GM18858 (cell line): ENCODE measurements at regions not wholly inside any gene's neighbourhood (a gene's known extent, or its start where the extent isn't known, plus 50 kb on each side); places are given as distances from the start of the nearest gene placed in this dataset.

Experiments
- ATAC-seq: cut with Tn5 transposase; IDR thresholded peaks from one replicate; pipeline ENCODE4 v1.9.1; 2021; ENCODE audit not compliant: unreplicated experiment

DNA sequence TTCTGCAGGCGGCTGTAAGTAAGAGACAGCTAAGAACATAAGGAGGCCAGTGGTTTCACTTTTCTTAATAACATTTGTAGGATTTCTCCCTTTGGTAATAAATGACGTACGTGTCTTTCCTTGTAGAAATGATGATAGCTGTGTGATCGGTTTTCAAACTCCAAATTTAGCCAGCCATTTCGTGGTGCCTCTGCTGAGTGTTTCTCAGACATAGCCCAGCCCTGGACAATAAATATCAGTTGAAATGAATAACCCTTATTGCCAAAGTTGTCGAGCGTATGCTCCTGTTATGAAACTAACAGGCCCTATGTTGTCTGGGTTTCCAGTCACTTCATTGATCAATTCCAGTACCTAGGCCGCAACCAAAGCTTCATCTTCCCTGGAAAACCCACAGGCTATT lies 75.0 kb upstream of the MSX2 start:
- ATAC-seq: no peak

DNA sequence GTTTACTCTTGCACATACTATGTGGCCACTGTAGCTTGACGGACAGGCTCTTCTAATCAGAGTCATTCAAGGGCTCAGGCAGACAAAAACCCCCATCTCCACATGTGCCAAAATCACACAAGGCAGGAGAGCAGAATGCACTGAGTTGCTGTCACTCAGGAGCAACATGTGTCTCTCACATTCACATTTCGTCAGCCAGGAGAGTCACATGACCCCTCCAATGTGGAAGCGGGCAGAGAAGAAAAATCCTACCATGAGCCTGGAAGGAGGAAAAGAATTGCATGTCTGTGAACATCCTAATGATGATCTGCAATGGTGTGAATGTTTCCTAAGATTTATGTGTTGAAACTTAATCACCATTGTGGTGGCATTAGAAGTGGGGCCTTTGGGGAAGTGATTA lies 69.9 kb upstream of the MSX2 start:
- ATAC-seq: no peak

- ATAC-seq: no peak
These were observed 69.0 kb upstream of the MSX2 start for GRCh38 chr5:174655351-174655750.

DNA sequence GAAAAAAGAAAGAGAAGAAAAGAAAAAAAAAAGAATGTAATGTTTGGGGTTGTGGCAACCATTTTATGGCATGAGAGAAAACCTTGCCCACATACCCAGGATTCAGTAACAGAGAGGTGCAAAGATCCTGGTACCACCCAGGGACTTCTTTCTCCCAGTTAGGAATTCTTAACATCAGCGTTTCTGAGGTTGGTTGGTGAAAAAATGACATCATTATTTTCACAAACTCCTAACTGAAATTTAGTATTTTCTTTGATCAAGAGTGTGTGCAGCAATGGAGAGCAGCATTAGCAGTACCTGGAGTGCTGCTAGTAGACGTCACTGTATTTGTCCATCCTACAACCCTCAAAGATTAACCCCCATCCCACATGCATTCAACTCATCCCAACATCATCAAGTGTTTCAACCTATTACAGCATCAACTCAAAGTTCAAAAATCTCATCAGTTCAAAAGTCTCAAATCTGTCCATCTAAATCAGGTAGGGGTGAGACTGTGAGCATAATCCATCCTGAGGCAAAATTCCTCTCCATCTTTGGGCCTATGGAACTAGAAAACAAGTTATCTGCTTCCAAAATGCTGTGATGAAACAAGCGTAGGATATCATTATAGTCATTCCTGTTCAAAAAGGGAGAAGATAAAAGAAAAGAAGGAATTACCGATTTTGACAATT lies 60.1 kb upstream of the MSX2 start:
- ATAC-seq: no peak

GRCh38 chr5:174665347-174665746 lies 59.0 kb upstream of the MSX2 start:
- no peak for ATAC-seq

DNA sequence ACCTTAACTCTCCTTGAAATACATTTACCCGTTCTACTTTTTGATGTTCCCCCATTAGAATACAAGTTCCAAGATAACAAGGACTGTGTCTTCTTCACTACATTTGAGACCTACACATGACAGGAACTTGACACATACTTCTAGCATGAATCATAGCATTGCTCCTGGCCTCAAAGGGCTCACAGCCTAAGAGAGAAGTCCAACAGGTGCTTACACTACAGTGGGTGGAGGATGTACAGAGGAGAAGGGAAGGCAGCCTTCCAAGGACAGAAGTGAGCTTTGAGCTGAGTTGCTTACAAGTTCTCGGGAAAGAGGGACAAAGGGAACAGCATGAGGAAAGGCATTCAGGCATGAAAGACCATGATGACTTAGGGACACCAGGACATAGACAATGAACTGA lies 56.9 kb upstream of the MSX2 start:
- ATAC-seq: no peak

DNA sequence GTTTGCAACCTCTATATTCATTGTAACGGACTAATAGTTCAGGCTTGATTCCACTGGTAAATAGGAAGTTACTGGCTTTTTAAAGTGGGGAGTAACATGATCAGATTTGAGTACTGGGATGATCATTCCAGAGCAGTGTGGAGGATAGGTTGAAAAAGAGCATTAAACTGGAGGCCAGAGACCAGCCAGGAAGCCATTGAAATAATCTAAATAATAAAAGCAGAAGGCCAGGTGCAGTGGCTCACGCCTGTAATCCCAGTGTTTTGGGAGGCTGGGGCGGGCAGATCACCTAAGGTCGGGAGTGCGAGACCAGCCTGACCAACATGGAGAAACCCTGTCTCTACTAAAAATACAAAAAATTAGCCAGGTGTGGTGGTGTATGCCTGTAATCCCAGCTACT lies 56.0 kb upstream of the MSX2 start:
- no peak for ATAC-seq
